Loucy (cell line): ENCODE measurements at regions not wholly inside any gene's neighbourhood (a gene's known extent, or its start where the extent isn't known, plus 50 kb on each side); places are given as distances from the start of the nearest gene placed in this dataset.

ENCODE experiments used
- EZH2phosphoT487 ChIP-seq: fragments of 200-600 bp; IDR thresholded peaks from 2 replicates; pipeline ENCODE4 v1.6.1; 2018; ENCODE audit warnings: antibody characterized with exemption, mild to moderate bottlenecking, moderate library complexity, borderline replicate concordance
- TF ChIP-seq, protein P1 (sequence below): fragments of 200-600 bp; sonication (generic); conservative IDR thresholded peaks from 2 replicates; pipeline ENCODE4 v1.5.1; 2014; ENCODE audit warnings: mild to moderate bottlenecking, antibody characterized with exemption, low read length

DNA sequence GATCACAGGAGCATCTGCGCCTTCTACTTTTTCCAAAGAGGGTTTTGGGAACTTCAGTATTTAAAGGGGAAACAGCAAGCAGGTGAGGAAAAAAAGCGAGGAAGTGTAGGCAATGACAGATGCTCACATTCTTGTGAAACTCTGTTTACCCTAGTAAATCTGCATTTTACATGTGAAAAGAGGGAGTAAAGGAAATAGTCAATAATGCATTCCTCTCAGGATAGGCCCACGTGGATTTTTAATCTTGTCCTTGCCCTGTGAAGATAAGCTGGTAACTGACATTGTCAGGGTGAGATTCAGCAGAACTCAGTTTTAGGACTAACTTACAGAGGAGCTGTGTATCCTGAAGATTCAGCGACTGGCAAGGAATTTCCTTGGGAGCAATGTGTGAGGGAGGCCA is 1119.2 kb upstream of the TMEM132C start:
- TF ChIP-seq, protein P1, sequence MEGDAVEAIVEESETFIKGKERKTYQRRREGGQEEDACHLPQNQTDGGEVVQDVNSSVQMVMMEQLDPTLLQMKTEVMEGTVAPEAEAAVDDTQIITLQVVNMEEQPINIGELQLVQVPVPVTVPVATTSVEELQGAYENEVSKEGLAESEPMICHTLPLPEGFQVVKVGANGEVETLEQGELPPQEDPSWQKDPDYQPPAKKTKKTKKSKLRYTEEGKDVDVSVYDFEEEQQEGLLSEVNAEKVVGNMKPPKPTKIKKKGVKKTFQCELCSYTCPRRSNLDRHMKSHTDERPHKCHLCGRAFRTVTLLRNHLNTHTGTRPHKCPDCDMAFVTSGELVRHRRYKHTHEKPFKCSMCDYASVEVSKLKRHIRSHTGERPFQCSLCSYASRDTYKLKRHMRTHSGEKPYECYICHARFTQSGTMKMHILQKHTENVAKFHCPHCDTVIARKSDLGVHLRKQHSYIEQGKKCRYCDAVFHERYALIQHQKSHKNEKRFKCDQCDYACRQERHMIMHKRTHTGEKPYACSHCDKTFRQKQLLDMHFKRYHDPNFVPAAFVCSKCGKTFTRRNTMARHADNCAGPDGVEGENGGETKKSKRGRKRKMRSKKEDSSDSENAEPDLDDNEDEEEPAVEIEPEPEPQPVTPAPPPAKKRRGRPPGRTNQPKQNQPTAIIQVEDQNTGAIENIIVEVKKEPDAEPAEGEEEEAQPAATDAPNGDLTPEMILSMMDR = no peak
- TF ChIP-seq EZH2phosphoT487 = no peak
